Smooth muscle cell (in vitro differentiated cells): ENCODE measurements at regions not wholly inside any gene's neighbourhood (a gene's known extent, or its start where the extent isn't known, plus 50 kb on each side); places are given as distances from the start of the nearest gene placed in this dataset.

Source experiments
- DNase-seq: peaks from one replicate; lab custom pipeline; 2025; ENCODE audit not compliant: unreplicated experiment; lab: John Stamatoyannopoulos, UW
- H2AFZ ChIP-seq: fragments of 200-600 bp; sonication (generic); 2 replicates; pipeline ENCODE4 v1.6.0; 2016; ENCODE audit warnings: antibody characterized with exemption, low read depth, mild to moderate bottlenecking
- H3F3A ChIP-seq: fragments of 200-600 bp; sonication (generic); 2 replicates; pipeline ENCODE4 v1.6.0; 2017; ENCODE audit warnings: antibody characterized with exemption, low read depth
- H3K27ac ChIP-seq: fragments of 200-600 bp; sonication (generic); 2 replicates; pipeline ENCODE4 v1.5.1; 2016; ENCODE audit warnings: low read depth, mild to moderate bottlenecking
- H3K27me3 ChIP-seq: fragments of 200-600 bp; sonication (generic); 2 replicates; pipeline ENCODE4 v1.6.1; 2016; ENCODE audit warnings: low read depth, mild to moderate bottlenecking
- H3K36me3 ChIP-seq: fragments of 200-600 bp; sonication (generic); 2 replicates; pipeline ENCODE4 v1.5.1; 2016; ENCODE audit warnings: low read depth
- H3K4me1 ChIP-seq: fragments of 200-600 bp; sonication (generic); 2 replicates; pipeline ENCODE4 v1.5.1; 2016; ENCODE audit warnings: low read depth
- H3K4me2 ChIP-seq: fragments of 200-600 bp; sonication (generic); 2 replicates; pipeline ENCODE4 v1.6.0; 2016; ENCODE audit warnings: mild to moderate bottlenecking
- H3K4me3 ChIP-seq: fragments of 200-600 bp; sonication (generic); 2 replicates; pipeline ENCODE4 v1.5.1; 2016; ENCODE audit warnings: mild to moderate bottlenecking
- H3K79me2 ChIP-seq: fragments of 200-600 bp; sonication (generic); 2 replicates; pipeline ENCODE4 v1.6.0; 2016; ENCODE audit warnings: low read depth, mild to moderate bottlenecking
- H3K9ac ChIP-seq: fragments of 200-600 bp; sonication (generic); 2 replicates; pipeline ENCODE4 v1.6.0; 2016; ENCODE audit warnings: low read depth
- H3K9me3 ChIP-seq: fragments of 200-600 bp; sonication (generic); replicated peaks from 2 replicates; pipeline ENCODE4 v1.5.1; 2016; ENCODE audit warnings: low read depth
- H4K20me1 ChIP-seq: fragments of 200-600 bp; sonication (generic); 2 replicates; pipeline ENCODE4 v1.6.0; 2016; ENCODE audit warnings: low read depth
- WGBS: methylation state at CpG from one replicate; pipeline ENCODE4 v1.1.7; 2016; ENCODE audit warnings: low lambda C conversion rate; 5-methylcytosine and 5-hydroxymethylcytosine counted together
- TF ChIP-seq, protein P1 (sequence below): fragments of 200-600 bp; sonication (generic); IDR thresholded peaks from 2 replicates; pipeline ENCODE4 v1.5.1; 2017; ENCODE audit warnings: borderline replicate concordance, mild to moderate bottlenecking, antibody characterized with exemption; ENCODE audit not compliant: insufficient read depth, poor library complexity, severe bottlenecking

DNA sequence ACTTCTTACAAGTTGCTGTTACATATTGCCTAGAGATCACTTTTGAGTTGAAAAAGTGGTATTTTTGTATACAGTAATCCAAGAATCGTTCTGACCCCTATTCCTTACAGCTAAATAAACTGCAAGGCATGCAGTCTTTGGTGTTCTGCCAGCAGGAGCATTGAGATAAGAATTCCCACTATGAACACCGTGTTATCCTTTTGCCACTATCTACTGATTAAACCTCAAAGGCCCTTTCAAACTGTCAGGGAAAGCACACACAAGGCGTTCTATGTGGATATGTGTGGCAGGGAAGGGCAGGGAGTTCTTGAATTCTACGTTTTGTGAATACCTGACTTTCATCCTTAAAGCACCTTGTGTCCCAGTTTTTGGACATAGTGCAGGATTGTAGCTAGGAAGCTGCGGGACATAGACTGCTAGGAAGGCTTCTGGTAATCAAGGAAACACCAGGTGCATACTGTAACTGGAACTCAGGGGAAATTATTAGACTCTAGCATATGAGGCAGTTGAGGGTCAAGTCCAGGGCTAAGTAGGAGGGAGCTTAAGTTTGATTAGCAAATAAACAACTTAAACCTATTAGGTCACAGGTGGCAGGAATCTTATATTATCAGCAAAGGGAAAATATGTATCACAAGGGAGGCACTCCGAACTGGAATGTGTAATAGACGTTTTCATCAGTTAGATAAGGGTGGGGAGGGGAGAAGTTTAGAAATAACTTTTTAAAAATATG, 506.6 kb downstream of the RNF144B start:
- H3K27me3 ChIP-seq, result peaks cover 11% of the 10 kb centered on the region
- H3K4me1 ChIP-seq, result no peaks in the 10 kb centered on the region
- no peak for DNase-seq
- H3K9me3 ChIP-seq, result no peaks in the 10 kb centered on the region
- TF ChIP-seq, protein P1, sequence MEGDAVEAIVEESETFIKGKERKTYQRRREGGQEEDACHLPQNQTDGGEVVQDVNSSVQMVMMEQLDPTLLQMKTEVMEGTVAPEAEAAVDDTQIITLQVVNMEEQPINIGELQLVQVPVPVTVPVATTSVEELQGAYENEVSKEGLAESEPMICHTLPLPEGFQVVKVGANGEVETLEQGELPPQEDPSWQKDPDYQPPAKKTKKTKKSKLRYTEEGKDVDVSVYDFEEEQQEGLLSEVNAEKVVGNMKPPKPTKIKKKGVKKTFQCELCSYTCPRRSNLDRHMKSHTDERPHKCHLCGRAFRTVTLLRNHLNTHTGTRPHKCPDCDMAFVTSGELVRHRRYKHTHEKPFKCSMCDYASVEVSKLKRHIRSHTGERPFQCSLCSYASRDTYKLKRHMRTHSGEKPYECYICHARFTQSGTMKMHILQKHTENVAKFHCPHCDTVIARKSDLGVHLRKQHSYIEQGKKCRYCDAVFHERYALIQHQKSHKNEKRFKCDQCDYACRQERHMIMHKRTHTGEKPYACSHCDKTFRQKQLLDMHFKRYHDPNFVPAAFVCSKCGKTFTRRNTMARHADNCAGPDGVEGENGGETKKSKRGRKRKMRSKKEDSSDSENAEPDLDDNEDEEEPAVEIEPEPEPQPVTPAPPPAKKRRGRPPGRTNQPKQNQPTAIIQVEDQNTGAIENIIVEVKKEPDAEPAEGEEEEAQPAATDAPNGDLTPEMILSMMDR, result no peak
- H3K9ac ChIP-seq, result no peak overlapping the region
- no peaks in the 10 kb centered on the region for H3F3A ChIP-seq
- H3K4me2 ChIP-seq, result no peak overlapping the region
- H2AFZ ChIP-seq, result no peak overlapping the region
- no peaks in the 10 kb centered on the region for H4K20me1 ChIP-seq
- H3K79me2 ChIP-seq, result no peaks in the 10 kb centered on the region
- no peaks in the 10 kb centered on the region for H3K36me3 ChIP-seq
- 64% methylated on average over 7 of the region's 7 CpGs for WGBS
- no peak overlapping the region for H3K27ac ChIP-seq
- H3K4me3 ChIP-seq, result no peak overlapping the region

DNA sequence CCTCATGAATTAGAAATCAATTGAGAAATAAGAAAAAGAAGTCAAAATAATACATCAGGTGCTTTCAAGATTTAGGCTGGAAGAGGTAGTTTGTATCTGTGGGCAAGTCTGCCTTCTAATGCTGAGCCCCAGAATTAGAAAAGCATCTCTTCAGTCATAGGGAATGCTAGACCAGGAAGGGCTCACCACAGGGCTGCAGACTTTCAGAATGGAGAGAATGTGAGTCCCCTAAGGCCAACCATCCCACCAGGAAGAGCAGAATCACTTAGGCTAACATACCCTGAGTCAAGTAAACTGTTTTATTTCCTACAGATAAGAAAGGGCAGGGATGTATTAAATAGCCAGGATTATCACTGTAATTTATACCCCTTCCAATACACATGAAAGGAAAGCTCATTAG, 510.2 kb downstream of the RNF144B start:
- H3K4me2 ChIP-seq, result no peak overlapping the region
- no peaks in the 10 kb centered on the region for H3K79me2 ChIP-seq
- DNase-seq, result no peak
- H3K27me3 ChIP-seq, result peaks cover 11% of the 10 kb centered on the region
- TF ChIP-seq, protein P1, result no peak
- no peak overlapping the region for H3K27ac ChIP-seq
- no peaks in the 10 kb centered on the region for H3K9me3 ChIP-seq
- H2AFZ ChIP-seq, result no peak overlapping the region
- H3F3A ChIP-seq, result no peaks in the 10 kb centered on the region
- H4K20me1 ChIP-seq, result no peaks in the 10 kb centered on the region
- no peak overlapping the region for H3K9ac ChIP-seq
- no peak overlapping the region for H3K4me3 ChIP-seq
- no peaks in the 10 kb centered on the region for H3K4me1 ChIP-seq
- no peaks in the 10 kb centered on the region for H3K36me3 ChIP-seq

DNA sequence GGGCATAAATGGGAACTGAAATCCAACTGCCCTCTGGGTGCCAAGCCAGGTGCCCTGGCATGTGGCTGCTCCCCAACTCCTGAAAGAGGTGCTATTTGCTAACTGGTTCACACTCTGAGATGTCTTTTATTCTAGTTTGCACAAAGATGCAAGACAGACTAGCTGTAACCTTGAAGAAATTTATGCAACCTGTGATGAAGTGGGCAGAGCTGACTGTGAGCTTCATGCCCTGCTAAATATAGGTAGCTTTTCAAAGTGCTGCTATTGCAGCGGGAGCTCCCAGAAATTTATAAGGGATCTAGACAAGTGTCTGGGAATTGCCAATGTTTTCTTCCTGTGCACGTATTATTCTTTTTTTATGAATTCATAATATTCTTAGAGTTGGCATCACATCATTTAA, 517.5 kb downstream of the RNF144B start:
- Histone ChIP-seq H3K4me3 (no peak overlapping the region), H3K27ac (no peak overlapping the region), H3K4me1 (no peaks in the 10 kb centered on the region), H2AFZ (no peak overlapping the region), H4K20me1 (no peaks in the 10 kb centered on the region), H3K27me3 (peaks cover 8% of the 10 kb centered on the region), H3K9me3 (no peaks in the 10 kb centered on the region), H3K4me2 (no peak overlapping the region), H3K79me2 (no peaks in the 10 kb centered on the region), H3F3A (no peaks in the 10 kb centered on the region), H3K9ac (no peak overlapping the region), H3K36me3 (no peaks in the 10 kb centered on the region)
- TF ChIP-seq, protein P1, result no peak
- WGBS, result 88% methylated on average over 2 of the region's 2 CpGs
- no peak for DNase-seq

DNA sequence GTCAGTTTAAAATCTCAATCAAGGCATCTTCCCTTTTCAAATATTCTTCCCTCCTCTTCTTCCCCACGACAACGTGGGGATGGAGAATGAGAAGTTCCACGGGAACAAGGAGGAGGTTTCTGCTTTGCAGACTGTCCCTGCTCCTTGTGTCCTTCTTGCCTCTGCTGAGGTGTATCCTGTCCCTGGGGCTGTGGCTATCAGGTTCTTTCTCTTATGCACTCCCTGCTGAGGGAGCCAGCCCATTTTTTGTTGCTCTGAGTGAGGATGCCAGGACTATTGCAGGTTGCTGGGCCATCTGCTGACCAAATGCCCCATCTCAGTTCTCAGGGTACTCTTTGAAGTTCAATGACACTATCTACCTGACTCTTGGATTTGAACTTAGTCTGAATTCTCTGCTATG, 533.6 kb downstream of the RNF144B start:
- DNase-seq, result no peak
- Histone ChIP-seq H3F3A (no peaks in the 10 kb centered on the region), H3K4me2 (no peak overlapping the region), H4K20me1 (no peaks in the 10 kb centered on the region), H3K4me3 (no peak overlapping the region), H3K4me1 (no peaks in the 10 kb centered on the region), H3K27me3 (no peaks in the 10 kb centered on the region), H3K9me3 (no peaks in the 10 kb centered on the region), H3K9ac (no peak overlapping the region), H3K79me2 (no peaks in the 10 kb centered on the region), H2AFZ (no peak overlapping the region), H3K27ac (no peak overlapping the region), H3K36me3 (no peaks in the 10 kb centered on the region)
- 92% methylated on average over 3 of the region's 3 CpGs for WGBS
- TF ChIP-seq, protein P1, result no peak
